ENCODE measurements at regions not wholly inside any gene's neighbourhood (a gene's known extent, or its start where the extent isn't known, plus 50 kb on each side); places are given as distances from the start of the nearest gene placed in this dataset.

- DNase-seq (ENCODE audit: low spot score in 2 of 2, unreplicated experiment in 2 of 2) = no peak
- no peaks in the 10 kb centered on the region for H3K36me3 Mint-ChIP-seq
- no peaks in the 10 kb centered on the region for H3K9me3 Mint-ChIP-seq
- no peak overlapping the region for H3K4me3 Mint-ChIP-seq
- TF ChIP-seq CTCF (IDR thresholded peaks at IDR 0.05; ENCODE audit: unreplicated experiment) = no peak
- no peak overlapping the region for H3K27ac Mint-ChIP-seq
- peaks cover 63% of the 10 kb centered on the region for H3K27me3 Mint-ChIP-seq (ENCODE audit: low read depth)
- peaks cover 7% of the 10 kb centered on the region for H3K4me1 Mint-ChIP-seq
Measured at GRCh38 chr20:16806886-16807285, 58.7 kb downstream of the OTOR start.

GRCh38 chr20:16808796-16809195, 60.6 kb downstream of the OTOR start:
- Mint-ChIP-seq H3K4me1 (peaks cover 7% of the 10 kb centered on the region), H3K27me3 (ENCODE audit: low read depth) (peaks cover 64% of the 10 kb centered on the region), H3K27ac (no peak overlapping the region), H3K4me3 (no peak overlapping the region), H3K36me3 (no peaks in the 10 kb centered on the region), H3K9me3 (no peaks in the 10 kb centered on the region)
- DNase-seq (ENCODE audit: low spot score in 2 of 2, unreplicated experiment in 2 of 2) = no peak
- TF ChIP-seq CTCF (IDR thresholded peaks at IDR 0.05; ENCODE audit: unreplicated experiment) = no peak

- H3K36me3 Mint-ChIP-seq = no peaks in the 10 kb centered on the region
- H3K9me3 Mint-ChIP-seq = no peaks in the 10 kb centered on the region
- peaks cover 64% of the 10 kb centered on the region for H3K27me3 Mint-ChIP-seq (ENCODE audit: low read depth)
- no peak overlapping the region for H3K4me3 Mint-ChIP-seq
- no peak for DNase-seq (ENCODE audit: low spot score in 2 of 2, unreplicated experiment in 2 of 2)
- no peak for TF ChIP-seq CTCF (IDR thresholded peaks at IDR 0.05; ENCODE audit: unreplicated experiment)
- no peak overlapping the region for H3K27ac Mint-ChIP-seq
- peaks cover under 1% of the 10 kb centered on the region for H3K4me1 Mint-ChIP-seq
Measured at GRCh38 chr20:16810216-16810615, 62.1 kb downstream of the OTOR start.

- DNase-seq (ENCODE audit: low spot score in 2 of 2, unreplicated experiment in 2 of 2) = no peak
- H3K4me3 Mint-ChIP-seq = no peak overlapping the region
- H3K4me1 Mint-ChIP-seq = no peaks in the 10 kb centered on the region
- no peak for TF ChIP-seq CTCF (IDR thresholded peaks at IDR 0.05; ENCODE audit: unreplicated experiment)
- no peaks in the 10 kb centered on the region for H3K36me3 Mint-ChIP-seq
- no peak overlapping the region for H3K27ac Mint-ChIP-seq
- no peaks in the 10 kb centered on the region for H3K9me3 Mint-ChIP-seq
- peaks cover 60% of the 10 kb centered on the region for H3K27me3 Mint-ChIP-seq (ENCODE audit: low read depth)
Measured at GRCh38 chr20:16816192-16816591, 68.0 kb downstream of the OTOR start.

GRCh38 chr20:16819483-16819882, 71.3 kb downstream of the OTOR start:
- peaks cover 25% of the 10 kb centered on the region for H3K9me3 Mint-ChIP-seq
- no peak for TF ChIP-seq CTCF (IDR thresholded peaks at IDR 0.05; ENCODE audit: unreplicated experiment)
- H3K27me3 Mint-ChIP-seq (ENCODE audit: low read depth) = peaks cover 41% of the 10 kb centered on the region
- no peaks in the 10 kb centered on the region for H3K36me3 Mint-ChIP-seq
- H3K4me1 Mint-ChIP-seq = no peaks in the 10 kb centered on the region
- no peak overlapping the region for H3K4me3 Mint-ChIP-seq
- DNase-seq (ENCODE audit: low spot score in 2 of 2, unreplicated experiment in 2 of 2) = no peak
- H3K27ac Mint-ChIP-seq = no peak overlapping the region

Data from mesothelial cell of epicardium (in vitro differentiated cells).